GM12872 (cell line): ENCODE measurements at regions not wholly inside any gene's neighbourhood (a gene's known extent, or its start where the extent isn't known, plus 50 kb on each side); places are given as distances from the start of the nearest gene placed in this dataset.

Source experiments
- CTCF ChIP-seq: IDR thresholded peaks from 3 replicates; pipeline ENCODE4 v1.5.1; 2011; ENCODE audit warnings: low read depth, mild to moderate bottlenecking, low read length, moderate library complexity; ENCODE audit not compliant: insufficient read depth

GRCh38 chr6:126963077-126963809 lies 155.2 kb upstream of the RSPO3 start:
- no peak for TF ChIP-seq CTCF

- no peak for TF ChIP-seq CTCF
Observed at GRCh38 chr6:126967296-126968005, 151.0 kb upstream of the RSPO3 start.

GRCh38 chr6:126976253-126976797 lies 142.1 kb upstream of the RSPO3 start:
- no peak for TF ChIP-seq CTCF

- TF ChIP-seq CTCF: no peak
Observed at GRCh38 chr6:126983779-126984178, 134.7 kb upstream of the RSPO3 start.

GRCh38 chr6:127000631-127001030 lies 117.8 kb upstream of the RSPO3 start:
- no peak for TF ChIP-seq CTCF

- no peak for TF ChIP-seq CTCF
Observed at GRCh38 chr6:127013865-127014264, 104.6 kb upstream of the RSPO3 start.

- no peak for TF ChIP-seq CTCF
Observed at GRCh38 chr6:127015858-127016257, 102.6 kb upstream of the RSPO3 start.
